Caco-2 (cell line): ENCODE measurements at regions not wholly inside any gene's neighbourhood (a gene's known extent, or its start where the extent isn't known, plus 50 kb on each side); places are given as distances from the start of the nearest gene placed in this dataset.

Source experiments
- BruUV-seq: library from RNA; stranded (reverse); fragments of 400-500 nt; replicated peaks from 2 replicates; lab custom pipeline; 2021; lab: Mats Ljungman, UMichigan
- CTCF ChIA-PET: fragments of 300-600 bp; sonication (Branson Sonifier 250); formaldehyde crosslinking; loops from one replicate; lab custom pipeline; 2022; ENCODE audit warnings: antibody characterized with exemption; lab: Charles Lee
- POLR2A ChIA-PET: fragments of 300-600 bp; sonication (Branson Sonifier 250); formaldehyde crosslinking; loops from one replicate; lab custom pipeline; 2022; ENCODE audit warnings: antibody characterized with exemption; lab: Charles Lee
- DNase-seq, 2 experiments: peaks; one replicate each; pipeline versions ENCODE4 v3.0.0 to v3.0.0-alpha.2; 2020 to 2022
- H3K27me3 ChIP-seq: replicated peaks from 2 replicates; pipeline ENCODE4 v1.6.0; 2011; ENCODE audit warnings: low read length; ENCODE audit not compliant: control insufficient read depth, insufficient read depth
- H3K36me3 ChIP-seq: 2 replicates; pipeline ENCODE4 v1.5.1; 2011; ENCODE audit warnings: low read length; ENCODE audit not compliant: control insufficient read depth, insufficient read depth
- H3K4me1 ChIP-seq: fragments of 250-450 bp; sonication (Bioruptor Pico); 2 replicates; pipeline ENCODE4 v1.5.1; 2020; ENCODE audit warnings: mild to moderate bottlenecking
- H3K4me3 ChIP-seq: 2 replicates; pipeline ENCODE4 v1.5.1; 2011; ENCODE audit warnings: low read depth, mild to moderate bottlenecking, control low read depth, low read length
- H3K9me3 ChIP-seq: fragments of 250-450 bp; sonication (Bioruptor Pico); 2 replicates; pipeline ENCODE4 v1.5.1; 2020; ENCODE audit warnings: mild to moderate bottlenecking, moderate library complexity
- H3K27ac Mint-ChIP-seq: one replicate; pipeline ENCODE4 v1.8.0; 2022; ENCODE audit warnings: mixed read lengths; ENCODE audit not compliant: unreplicated experiment
- H3K27me3 Mint-ChIP-seq: one replicate; pipeline ENCODE4 v1.8.0; 2022; ENCODE audit warnings: mixed read lengths; ENCODE audit not compliant: insufficient read depth, unreplicated experiment
- H3K36me3 Mint-ChIP-seq: one replicate; pipeline ENCODE4 v1.8.0; 2022; ENCODE audit warnings: mild to moderate bottlenecking, mixed read lengths; ENCODE audit not compliant: insufficient read depth, unreplicated experiment
- H3K4me1 Mint-ChIP-seq: one replicate; pipeline ENCODE4 v1.8.0; 2022; ENCODE audit warnings: low read depth, mixed read lengths; ENCODE audit not compliant: unreplicated experiment
- H3K4me3 Mint-ChIP-seq: one replicate; pipeline ENCODE4 v1.8.0; 2022; ENCODE audit warnings: mild to moderate bottlenecking, moderate library complexity, mixed read lengths; ENCODE audit not compliant: unreplicated experiment
- H3K9me3 Mint-ChIP-seq: one replicate; pipeline ENCODE4 v1.8.0; 2022; ENCODE audit warnings: mixed read lengths; ENCODE audit not compliant: unreplicated experiment
- intact Hi-C: fragments of 100-400 bp; cut with micrococcal nuclease; formaldehyde crosslinking; loops from one replicate; pipeline ENCODE4 v1.10.0; 2022; ENCODE audit not compliant: unreplicated experiment
- TF ChIP-seq, protein P1 (sequence below), 2 experiments: fragments of 200-600 bp in 1 of 2; IDR thresholded peaks; 1 replicate in 1 of 2; 2 replicates in 1 of 2; pipeline versions ENCODE4 v1.5.1 to v1.8.0; 2011 to 2022; ENCODE audit warnings: antibody characterized with exemption in 1 of 2, control low read depth in 1 of 2, inconsistent platforms in 1 of 2, low read depth in 1 of 2, low read length in 1 of 2, mild to moderate bottlenecking in 1 of 2, moderate library complexity in 1 of 2; ENCODE audit not compliant: insufficient read depth in 1 of 2, severe bottlenecking in 1 of 2, unreplicated experiment in 1 of 2

DNA sequence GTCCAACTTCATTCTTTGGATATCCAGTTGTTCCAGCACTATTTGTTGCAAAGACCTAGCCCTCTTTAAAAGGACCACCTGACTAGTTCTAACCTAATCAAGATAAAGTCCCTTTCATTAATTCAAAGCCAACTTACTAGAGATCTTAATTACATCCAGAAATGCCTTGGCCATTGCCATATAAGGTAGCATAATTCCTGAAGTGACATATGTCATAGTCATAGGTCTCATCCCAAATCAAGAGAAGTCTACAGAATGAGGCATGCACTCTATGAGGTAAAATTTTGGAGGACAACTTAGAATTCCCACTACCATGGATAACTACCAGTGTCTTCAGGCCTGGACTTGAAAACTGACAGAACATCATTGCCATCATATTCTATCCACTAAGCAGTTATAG, 420.4 kb upstream of the ID4 start:
- Histone ChIP-seq H3K4me3 (no peak overlapping the region), H3K4me1 (no peaks in the 10 kb centered on the region), H3K9me3 (no peaks in the 10 kb centered on the region), H3K36me3 (no peaks in the 10 kb centered on the region), H3K27me3 (no peaks in the 10 kb centered on the region)
- intact Hi-C loops, result no loop called here
- DNase-seq, result no peak
- H3K36me3 Mint-ChIP-seq, result no peaks in the 10 kb centered on the region
- no peak overlapping the region for H3K27ac Mint-ChIP-seq
- ChIA-PET CTCF (no interaction called here), POLR2A (no interaction called here)
- H3K27me3 Mint-ChIP-seq, result no peaks in the 10 kb centered on the region
- no peak overlapping the region for H3K4me3 Mint-ChIP-seq
- no peaks in the 10 kb centered on the region for H3K9me3 Mint-ChIP-seq
- H3K4me1 Mint-ChIP-seq, result no peaks in the 10 kb centered on the region
- BruUV-seq, result no TSS peak
- TF ChIP-seq, protein P1, sequence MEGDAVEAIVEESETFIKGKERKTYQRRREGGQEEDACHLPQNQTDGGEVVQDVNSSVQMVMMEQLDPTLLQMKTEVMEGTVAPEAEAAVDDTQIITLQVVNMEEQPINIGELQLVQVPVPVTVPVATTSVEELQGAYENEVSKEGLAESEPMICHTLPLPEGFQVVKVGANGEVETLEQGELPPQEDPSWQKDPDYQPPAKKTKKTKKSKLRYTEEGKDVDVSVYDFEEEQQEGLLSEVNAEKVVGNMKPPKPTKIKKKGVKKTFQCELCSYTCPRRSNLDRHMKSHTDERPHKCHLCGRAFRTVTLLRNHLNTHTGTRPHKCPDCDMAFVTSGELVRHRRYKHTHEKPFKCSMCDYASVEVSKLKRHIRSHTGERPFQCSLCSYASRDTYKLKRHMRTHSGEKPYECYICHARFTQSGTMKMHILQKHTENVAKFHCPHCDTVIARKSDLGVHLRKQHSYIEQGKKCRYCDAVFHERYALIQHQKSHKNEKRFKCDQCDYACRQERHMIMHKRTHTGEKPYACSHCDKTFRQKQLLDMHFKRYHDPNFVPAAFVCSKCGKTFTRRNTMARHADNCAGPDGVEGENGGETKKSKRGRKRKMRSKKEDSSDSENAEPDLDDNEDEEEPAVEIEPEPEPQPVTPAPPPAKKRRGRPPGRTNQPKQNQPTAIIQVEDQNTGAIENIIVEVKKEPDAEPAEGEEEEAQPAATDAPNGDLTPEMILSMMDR (IDR thresholded peaks at IDR 0.05; ENCODE audit: insufficient read depth in 1 of 2, low read depth in 1 of 2, low read length in 1 of 2, severe bottlenecking in 1 of 2, unreplicated experiment in 1 of 2), result no peak

DNA sequence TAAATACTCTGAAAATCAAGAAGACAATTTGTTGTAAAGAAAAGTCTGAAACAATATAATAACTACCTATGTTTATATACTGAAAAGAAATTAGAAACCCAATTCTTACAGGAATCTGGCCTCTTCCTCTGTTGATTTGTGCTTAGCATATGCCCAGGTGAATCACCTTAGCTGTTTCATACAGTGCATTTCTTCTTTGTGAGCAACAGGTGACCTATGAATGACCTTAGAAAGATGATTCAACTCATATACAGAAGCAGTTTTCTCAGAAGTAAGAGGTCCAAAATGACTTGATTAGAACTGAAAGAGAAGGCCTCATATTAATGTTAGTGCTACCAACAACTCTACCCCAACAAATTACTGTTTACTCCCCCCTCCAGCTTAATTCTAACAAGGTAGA, 419.5 kb upstream of the ID4 start:
- H3K36me3 Mint-ChIP-seq, result no peaks in the 10 kb centered on the region
- H3K4me1 Mint-ChIP-seq, result no peaks in the 10 kb centered on the region
- POLR2A ChIA-PET, result no interaction called here
- H3K27ac Mint-ChIP-seq, result no peak overlapping the region
- H3K4me3 Mint-ChIP-seq, result no peak overlapping the region
- CTCF ChIA-PET, result no interaction called here
- Histone ChIP-seq H3K4me3 (no peak overlapping the region), H3K27me3 (no peaks in the 10 kb centered on the region), H3K4me1 (no peaks in the 10 kb centered on the region), H3K9me3 (no peaks in the 10 kb centered on the region), H3K36me3 (no peaks in the 10 kb centered on the region)
- DNase-seq, result no peak
- intact Hi-C loops, result no loop called here
- no peaks in the 10 kb centered on the region for H3K9me3 Mint-ChIP-seq
- H3K27me3 Mint-ChIP-seq, result no peaks in the 10 kb centered on the region
- TF ChIP-seq, protein P1 (IDR thresholded peaks at IDR 0.05; ENCODE audit: insufficient read depth in 1 of 2, low read depth in 1 of 2, low read length in 1 of 2, severe bottlenecking in 1 of 2, unreplicated experiment in 1 of 2), result no peak
- no TSS peak for BruUV-seq

DNA sequence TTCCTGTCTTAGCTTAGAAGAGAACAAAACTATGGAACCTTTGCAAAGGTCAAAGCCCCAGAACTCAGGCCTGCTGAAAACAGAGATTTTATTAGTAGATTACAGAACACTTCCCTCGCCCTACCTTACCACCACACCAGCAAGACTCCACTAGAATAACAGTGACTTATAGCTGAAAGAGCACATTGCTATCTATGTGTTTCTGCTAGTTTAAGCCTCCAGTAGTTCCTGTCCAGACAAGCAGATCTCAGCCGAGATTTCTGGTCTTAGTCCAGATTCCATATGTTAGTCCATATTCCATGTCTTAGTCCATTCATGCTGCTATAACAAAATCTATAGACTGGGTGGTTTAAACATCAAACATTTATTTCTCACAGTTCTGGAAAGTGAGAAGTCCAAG, 412.3 kb upstream of the ID4 start:
- H3K27ac Mint-ChIP-seq, result no peak overlapping the region
- H3K4me1 Mint-ChIP-seq, result no peaks in the 10 kb centered on the region
- no peaks in the 10 kb centered on the region for H3K27me3 Mint-ChIP-seq
- CTCF ChIA-PET, result no interaction called here
- intact Hi-C loops, result no loop called here
- Histone ChIP-seq H3K27me3 (no peaks in the 10 kb centered on the region), H3K4me1 (no peaks in the 10 kb centered on the region), H3K4me3 (no peak overlapping the region), H3K9me3 (no peaks in the 10 kb centered on the region), H3K36me3 (no peaks in the 10 kb centered on the region)
- BruUV-seq, result no TSS peak
- no peaks in the 10 kb centered on the region for H3K36me3 Mint-ChIP-seq
- POLR2A ChIA-PET, result no interaction called here
- no peak overlapping the region for H3K4me3 Mint-ChIP-seq
- no peak for DNase-seq
- TF ChIP-seq, protein P1 (IDR thresholded peaks at IDR 0.05; ENCODE audit: insufficient read depth in 1 of 2, low read depth in 1 of 2, low read length in 1 of 2, severe bottlenecking in 1 of 2, unreplicated experiment in 1 of 2), result no peak
- no peaks in the 10 kb centered on the region for H3K9me3 Mint-ChIP-seq
